ENCODE measurements at regions not wholly inside any gene's neighbourhood (a gene's known extent, or its start where the extent isn't known, plus 50 kb on each side); places are given as distances from the start of the nearest gene placed in this dataset.

GRCh38 chr6:14383393-14384174, 266.0 kb downstream of the CD83 start:
- no peak for TF ChIP-seq EZH2 (IDR thresholded peaks at IDR 0.05; ENCODE audit: low read depth, unreplicated experiment)
- TF ChIP-seq CTCF (conservative IDR thresholded peaks at IDR 0.05; ENCODE audit: low read depth in 2 of 2): no peak
- TF ChIP-seq ZNF114 (CRISPR knock-in tag; IDR thresholded peaks at IDR 0.05): no peak
- TF ChIP-seq CREB1 (CRISPR knock-in tag; IDR thresholded peaks at IDR 0.05; ENCODE audit: low read depth): no peak
